SU-DHL-6 (cell line): ENCODE measurements at regions not wholly inside any gene's neighbourhood (a gene's known extent, or its start where the extent isn't known, plus 50 kb on each side); places are given as distances from the start of the nearest gene placed in this dataset.

ENCODE experiments used
- EZH2phosphoT487 ChIP-seq: fragments of 200-600 bp; sonication (generic), shearing (Covaris generic); conservative IDR thresholded peaks from 2 replicates; pipeline ENCODE4 v1.6.1; 2018; ENCODE audit warnings: mild to moderate bottlenecking, antibody characterized with exemption, low read length, moderate library complexity, mixed read lengths
- TF ChIP-seq, protein P1 (sequence below): fragments of 200-600 bp; sonication (generic); IDR thresholded peaks from one replicate; pipeline ENCODE4 v1.5.1; 2017; ENCODE audit warnings: antibody characterized with exemption, mild to moderate bottlenecking, low read length, moderate library complexity; ENCODE audit not compliant: insufficient read depth, poor library complexity, severe bottlenecking

GRCh38 chr1:192002063-192002462 lies 156.2 kb upstream of the RGS18 start:
- TF ChIP-seq, protein P1, sequence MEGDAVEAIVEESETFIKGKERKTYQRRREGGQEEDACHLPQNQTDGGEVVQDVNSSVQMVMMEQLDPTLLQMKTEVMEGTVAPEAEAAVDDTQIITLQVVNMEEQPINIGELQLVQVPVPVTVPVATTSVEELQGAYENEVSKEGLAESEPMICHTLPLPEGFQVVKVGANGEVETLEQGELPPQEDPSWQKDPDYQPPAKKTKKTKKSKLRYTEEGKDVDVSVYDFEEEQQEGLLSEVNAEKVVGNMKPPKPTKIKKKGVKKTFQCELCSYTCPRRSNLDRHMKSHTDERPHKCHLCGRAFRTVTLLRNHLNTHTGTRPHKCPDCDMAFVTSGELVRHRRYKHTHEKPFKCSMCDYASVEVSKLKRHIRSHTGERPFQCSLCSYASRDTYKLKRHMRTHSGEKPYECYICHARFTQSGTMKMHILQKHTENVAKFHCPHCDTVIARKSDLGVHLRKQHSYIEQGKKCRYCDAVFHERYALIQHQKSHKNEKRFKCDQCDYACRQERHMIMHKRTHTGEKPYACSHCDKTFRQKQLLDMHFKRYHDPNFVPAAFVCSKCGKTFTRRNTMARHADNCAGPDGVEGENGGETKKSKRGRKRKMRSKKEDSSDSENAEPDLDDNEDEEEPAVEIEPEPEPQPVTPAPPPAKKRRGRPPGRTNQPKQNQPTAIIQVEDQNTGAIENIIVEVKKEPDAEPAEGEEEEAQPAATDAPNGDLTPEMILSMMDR: no peak
- no peak for TF ChIP-seq EZH2phosphoT487
